ENCODE measurements at regions not wholly inside any gene's neighbourhood (a gene's known extent, or its start where the extent isn't known, plus 50 kb on each side); places are given as distances from the start of the nearest gene placed in this dataset.
A peak's percentile ranks its signal among the peaks of the same experiment; 100 is the strongest.

GRCh38 chr5:123809594-123810221 is 297.7 kb downstream of the CSNK1G3 start:
- Histone ChIP-seq H3K79me1 (ENCODE audit: insufficient read depth, low read depth, low read length, poor library complexity, severe bottlenecking) (no peaks in the 10 kb centered on the region), H4K20me1 (ENCODE audit: control insufficient read depth, insufficient read depth, insufficient read length) (no peaks in the 10 kb centered on the region), H2BK12ac (ENCODE audit: insufficient read length, low read depth, low read length) (no peak overlapping the region), H2BK5ac (ENCODE audit: insufficient read length, low read length) (no peak overlapping the region), H3K23ac (ENCODE audit: insufficient read length, low read depth, low read length) (no peak overlapping the region), H2AK5ac (ENCODE audit: insufficient read length, low read length) (no peak overlapping the region), H3K27ac (ENCODE audit: insufficient read length, low read depth, low read length) (no peak overlapping the region), H4K8ac (replicated peaks; ENCODE audit: insufficient read length, low read depth, low read length) (no peak overlapping the region), H2BK15ac (ENCODE audit: low read depth, low read length) (no peak overlapping the region), H3K4ac (ENCODE audit: low read depth, low read length) (no peak overlapping the region), H3T11ph (ENCODE audit: low read length) (no peak overlapping the region), H4K5ac (ENCODE audit: insufficient read length, low read depth, low read length) (no peak overlapping the region), H3K9me3 (ENCODE audit: control insufficient read depth, low read depth, low read length) (no peaks in the 10 kb centered on the region), H3K23me2 (ENCODE audit: insufficient read length, low read depth, low read length, poor library complexity, severe bottlenecking) (no peaks in the 10 kb centered on the region), H3K4me2 (ENCODE audit: insufficient read depth, insufficient read length, low read length) (no peak overlapping the region), H4K91ac (ENCODE audit: insufficient read length, low read depth, low read length) (no peak overlapping the region), H3K14ac (ENCODE audit: insufficient read depth, low read length) (no peak overlapping the region), H2AFZ (ENCODE audit: low read length) (no peak overlapping the region), H3K56ac (ENCODE audit: insufficient read length, low read depth, low read length) (no peak overlapping the region), H3K9ac (ENCODE audit: extremely low read depth, insufficient read length, low read length) (no peak overlapping the region), H3K79me2 (ENCODE audit: insufficient read depth, low read length) (no peaks in the 10 kb centered on the region), H3K18ac (ENCODE audit: insufficient read length, low read depth, low read length) (no peak overlapping the region), H3K4me1 (ENCODE audit: insufficient read depth, low read length) (peaks cover 17% of the 10 kb centered on the region; the same call in 1 of the 2 replicates), H2BK120ac (ENCODE audit: low read depth, low read length, poor library complexity, severe bottlenecking) (no peak overlapping the region), H2BK20ac (ENCODE audit: low read depth, low read length, poor library complexity, severe bottlenecking) (no peak overlapping the region), H3K27me3 (ENCODE audit: insufficient read depth, low read length) (no peaks in the 10 kb centered on the region)
- Mint-ChIP-seq H3K4me1 (peaks cover 70 to 76% of the 10 kb centered on the region in 2 experiments), H3K27ac (peak overlapping the region in 2 of 3 experiments; percentile 33 to 71; a peak in 2 of 7 replicates), H3K36me3 (ENCODE audit: insufficient read depth in 1 of 3, low read depth in 3 of 3) (no peaks in the 10 kb centered on the region), H3K4me3 (no peak overlapping the region), H3K27me3 (ENCODE audit: low read depth) (no peaks in the 10 kb centered on the region), H3K9me3 (no peaks in the 10 kb centered on the region)
- 100% methylated on average over 1 of the region's 7 CpGs for WGBS (ENCODE audit: extremely low coverage, insufficient read length, low lambda C conversion rate)
- DNase-seq = no peak
- no peak for TF ChIP-seq CTCF (conservative IDR thresholded peaks at IDR 0.05)
